GM10266 (cell line): ENCODE measurements at regions not wholly inside any gene's neighbourhood (a gene's known extent, or its start where the extent isn't known, plus 50 kb on each side); places are given as distances from the start of the nearest gene placed in this dataset.
A peak's percentile ranks its signal among the peaks of the same experiment; 100 is the strongest.

Source experiments
- DNase-seq: peaks from one replicate; pipeline ENCODE4 v3.0.0; 2012; ENCODE audit errors: extremely low spot score
- CTCF ChIP-seq: IDR thresholded peaks from 2 replicates; pipeline ENCODE4 v1.5.1; 2012; ENCODE audit warnings: mild to moderate bottlenecking, low read depth; ENCODE audit not compliant: control insufficient read depth, insufficient read depth; ENCODE audit errors: missing control alignments

- TF ChIP-seq CTCF: no peak
- DNase-seq: peak; percentile 10
Observed at GRCh38 chrX:101774340-101774739, 114.7 kb upstream of the ARMCX2 start.

GRCh38 chrX:101764538-101764937, 104.9 kb upstream of the ARMCX2 start:
- DNase-seq: no peak
- no peak for TF ChIP-seq CTCF

- peak; percentile 5 for DNase-seq
- peak; percentile 39 for TF ChIP-seq CTCF
Observed at GRCh38 chrX:101759000-101759399, 99.3 kb upstream of the ARMCX2 start.

- no peak for TF ChIP-seq CTCF
- DNase-seq: no peak
Observed at GRCh38 chrX:101750744-101751143, 91.1 kb upstream of the ARMCX2 start.

DNA sequence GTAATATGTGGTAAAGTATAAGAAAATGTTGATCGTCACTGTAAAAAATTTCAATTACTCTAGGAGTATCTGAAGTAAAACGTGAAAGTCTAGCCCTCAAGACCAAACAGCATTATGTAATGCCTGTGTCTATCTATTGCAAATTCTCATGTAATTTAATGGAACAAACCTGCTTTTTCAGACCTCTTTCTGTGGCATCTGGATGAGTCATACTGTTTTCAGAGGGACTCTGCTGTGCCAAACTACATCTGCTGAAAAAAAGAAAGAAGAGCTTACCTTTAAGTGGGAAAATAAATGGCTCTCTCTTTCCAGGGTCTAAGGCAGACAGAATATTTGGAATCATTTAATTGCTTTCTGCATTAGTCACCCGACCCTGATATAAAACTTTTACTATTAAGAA, 89.8 kb upstream of the ARMCX2 start:
- no peak for DNase-seq
- TF ChIP-seq CTCF: no peak

DNA sequence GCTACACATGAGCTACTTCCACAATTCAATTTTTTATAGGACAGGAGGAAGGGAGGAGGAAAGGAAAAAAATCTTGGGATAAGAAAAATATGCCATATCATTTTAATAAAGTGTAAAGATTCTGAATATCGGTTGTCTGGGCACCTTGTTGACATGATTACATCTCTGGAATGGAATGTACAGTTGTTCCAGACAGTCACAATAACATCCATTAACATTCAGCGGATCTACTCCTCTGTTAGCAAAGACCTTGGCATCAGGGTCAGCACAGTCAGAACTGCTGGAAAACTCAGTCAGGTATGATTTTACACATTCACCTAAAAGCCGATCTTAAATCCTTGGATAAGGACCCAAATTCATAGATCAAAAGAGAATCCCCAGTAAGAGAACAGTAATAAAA, 85.4 kb upstream of the ARMCX2 start:
- TF ChIP-seq CTCF: no peak
- no peak for DNase-seq

GRCh38 chrX:101744085-101744484, 84.4 kb upstream of the ARMCX2 start:
- no peak for DNase-seq
- TF ChIP-seq CTCF: no peak
